GM12864 (cell line): ENCODE measurements at regions not wholly inside any gene's neighbourhood (a gene's known extent, or its start where the extent isn't known, plus 50 kb on each side); places are given as distances from the start of the nearest gene placed in this dataset.

Experiments
- DNase-seq: peaks from one replicate; pipeline ENCODE4 v3.0.0-alpha.2; 2011; ENCODE audit warnings: low read depth
- H3K4me3 ChIP-seq: 2 replicates; pipeline ENCODE4 v1.5.1; 2011; ENCODE audit warnings: mild to moderate bottlenecking, low read depth, low read length, control low read depth
- TF ChIP-seq, protein P1 (sequence below): IDR thresholded peaks from 2 replicates; pipeline ENCODE4 v1.5.1; 2011; ENCODE audit warnings: low read depth, mild to moderate bottlenecking, moderate library complexity, low read length, control low read depth, inconsistent platforms; ENCODE audit errors: missing control alignments

DNA sequence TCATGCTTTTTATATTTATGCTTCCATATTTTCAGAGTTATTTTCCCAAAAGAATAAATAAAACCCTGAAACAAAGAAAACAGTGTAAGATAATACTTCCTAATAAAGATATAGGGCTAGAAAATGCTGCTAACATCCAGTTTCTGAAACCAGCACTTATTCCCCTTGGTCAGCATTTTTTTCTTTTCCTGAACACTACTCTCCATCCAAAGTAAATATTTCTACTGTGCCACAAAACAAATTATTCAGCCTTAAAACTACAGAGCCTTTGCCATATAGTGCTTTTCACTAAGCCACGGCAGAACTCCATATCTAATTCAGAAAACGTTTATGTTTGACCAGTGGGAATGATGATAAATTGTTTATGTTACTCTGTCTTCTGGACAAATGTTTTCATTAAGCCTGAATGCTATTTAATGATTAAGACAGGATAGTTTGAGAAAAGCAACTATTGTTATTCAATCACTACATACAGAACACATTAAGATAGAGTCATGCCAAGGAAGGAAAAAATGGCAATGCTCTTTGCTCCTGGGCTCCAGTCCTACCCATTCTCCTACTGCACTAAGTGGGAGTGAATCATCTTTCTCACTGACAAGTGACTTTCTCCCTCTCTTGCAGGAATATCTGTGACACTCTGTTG lies 723.9 kb downstream of the FAT4 start:
- TF ChIP-seq, protein P1, sequence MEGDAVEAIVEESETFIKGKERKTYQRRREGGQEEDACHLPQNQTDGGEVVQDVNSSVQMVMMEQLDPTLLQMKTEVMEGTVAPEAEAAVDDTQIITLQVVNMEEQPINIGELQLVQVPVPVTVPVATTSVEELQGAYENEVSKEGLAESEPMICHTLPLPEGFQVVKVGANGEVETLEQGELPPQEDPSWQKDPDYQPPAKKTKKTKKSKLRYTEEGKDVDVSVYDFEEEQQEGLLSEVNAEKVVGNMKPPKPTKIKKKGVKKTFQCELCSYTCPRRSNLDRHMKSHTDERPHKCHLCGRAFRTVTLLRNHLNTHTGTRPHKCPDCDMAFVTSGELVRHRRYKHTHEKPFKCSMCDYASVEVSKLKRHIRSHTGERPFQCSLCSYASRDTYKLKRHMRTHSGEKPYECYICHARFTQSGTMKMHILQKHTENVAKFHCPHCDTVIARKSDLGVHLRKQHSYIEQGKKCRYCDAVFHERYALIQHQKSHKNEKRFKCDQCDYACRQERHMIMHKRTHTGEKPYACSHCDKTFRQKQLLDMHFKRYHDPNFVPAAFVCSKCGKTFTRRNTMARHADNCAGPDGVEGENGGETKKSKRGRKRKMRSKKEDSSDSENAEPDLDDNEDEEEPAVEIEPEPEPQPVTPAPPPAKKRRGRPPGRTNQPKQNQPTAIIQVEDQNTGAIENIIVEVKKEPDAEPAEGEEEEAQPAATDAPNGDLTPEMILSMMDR = no peak
- no peak overlapping the region for H3K4me3 ChIP-seq

DNA sequence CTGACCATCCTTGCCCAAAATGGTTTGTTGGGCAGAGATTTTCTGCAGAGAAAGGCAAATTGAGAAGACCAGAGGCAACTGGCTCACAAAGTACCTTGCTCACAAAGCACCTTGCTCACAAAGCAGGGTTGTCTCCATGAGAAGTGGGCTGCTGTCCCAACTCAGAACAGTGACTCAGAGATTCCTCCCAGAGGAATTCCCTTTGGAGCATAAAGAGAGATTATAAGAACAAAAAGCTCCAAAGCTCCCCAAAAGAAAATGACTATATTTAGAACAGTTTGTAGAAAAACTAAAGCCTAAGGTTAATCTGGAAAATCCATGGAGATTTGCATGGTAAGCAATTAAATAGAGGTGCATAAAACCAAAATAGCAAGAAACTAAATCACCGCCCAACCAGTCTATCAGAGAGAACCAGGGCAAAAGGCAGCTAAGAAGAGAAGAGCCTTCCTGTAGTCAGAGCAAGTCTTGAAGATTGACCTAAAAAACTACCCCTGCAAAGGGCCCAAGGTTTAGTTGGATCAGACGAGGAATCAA lies 731.4 kb downstream of the FAT4 start:
- DNase-seq = no peak
- H3K4me3 ChIP-seq = no peak overlapping the region
- TF ChIP-seq, protein P1 = no peak

More for the DNA sequence above, 723.9 kb downstream of the FAT4 start:
- DNase-seq = no peak

DNA sequence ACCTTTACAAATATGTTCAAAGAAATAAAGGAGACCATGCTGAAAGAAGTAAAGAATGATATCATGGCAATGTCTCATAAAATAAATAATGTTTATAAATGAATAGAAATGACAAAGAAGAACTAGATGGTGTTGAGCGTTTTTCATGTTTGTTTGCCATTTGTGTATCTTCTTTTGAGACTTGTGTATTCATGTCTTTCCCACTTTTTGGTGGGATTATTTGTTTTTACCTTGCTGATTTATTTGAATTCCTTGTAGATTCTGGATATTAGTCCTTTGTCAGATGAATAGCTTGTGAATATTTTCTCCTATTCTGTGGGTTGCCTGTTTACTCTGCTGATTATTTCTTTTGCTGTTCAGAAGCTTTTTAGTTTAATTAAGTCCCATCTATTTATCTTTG lies 732.4 kb downstream of the FAT4 start:
- H3K4me3 ChIP-seq = no peak overlapping the region
- DNase-seq = no peak
- TF ChIP-seq, protein P1 = no peak

DNA sequence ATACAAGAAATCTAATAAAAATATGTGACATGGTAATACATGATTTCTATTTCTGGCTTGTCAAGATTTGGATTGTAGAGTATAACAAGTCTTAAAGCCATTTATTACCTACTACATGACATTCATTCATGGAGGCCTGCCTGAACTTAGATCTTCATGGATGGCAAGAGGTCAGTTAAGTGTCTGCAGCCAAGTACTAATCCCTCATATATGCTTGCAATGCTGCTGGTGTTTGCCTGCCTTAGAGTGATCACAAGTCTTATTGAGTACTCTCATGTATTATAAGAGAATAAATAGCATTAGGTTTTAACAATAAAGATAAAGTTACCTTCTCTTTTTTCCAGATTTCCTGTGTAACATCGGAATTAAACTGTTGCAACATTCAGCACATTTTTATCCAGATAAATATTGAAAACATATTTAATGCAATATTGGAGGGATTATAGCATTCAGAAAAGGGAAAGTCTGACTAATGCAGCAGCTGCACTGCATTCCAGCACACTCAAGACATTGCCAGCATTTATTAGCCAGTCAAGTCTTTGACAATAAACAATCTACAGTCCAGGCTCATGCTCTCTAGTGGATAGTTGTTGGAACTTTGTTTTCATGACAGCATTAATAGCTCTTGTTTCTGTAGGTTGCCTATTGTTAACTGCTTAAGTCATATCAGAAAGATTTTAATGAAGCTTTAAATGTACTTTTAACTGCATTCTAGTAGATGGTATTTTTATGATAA lies 737.1 kb downstream of the FAT4 start:
- DNase-seq = no peak
- H3K4me3 ChIP-seq = no peak overlapping the region
- TF ChIP-seq, protein P1 = no peak

DNA sequence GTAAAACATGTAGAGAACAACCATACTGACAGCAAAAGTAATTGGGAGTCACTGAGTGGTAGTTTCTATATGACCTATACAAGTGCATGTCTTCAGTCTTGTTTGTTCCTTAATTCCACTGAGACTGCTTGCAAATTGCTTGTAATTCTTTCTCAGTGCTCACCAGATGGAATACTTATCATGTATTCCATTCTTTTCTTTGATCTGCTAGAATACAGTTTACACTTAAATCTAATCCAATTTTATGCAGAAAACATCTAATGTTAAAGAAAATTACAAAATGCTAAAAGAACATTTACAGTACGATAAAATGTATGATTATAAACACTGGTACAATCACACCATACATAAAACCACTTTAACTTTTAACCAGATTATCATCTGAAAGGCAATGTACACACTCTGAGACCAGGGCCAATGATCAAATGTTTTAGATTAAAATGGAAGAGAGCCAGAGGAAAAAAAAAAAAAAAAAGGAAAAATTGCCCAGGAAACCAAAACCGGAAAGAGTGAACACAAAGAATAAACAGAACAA lies 741.4 kb downstream of the FAT4 start:
- no peak overlapping the region for H3K4me3 ChIP-seq
- no peak for DNase-seq
- TF ChIP-seq, protein P1 = no peak

DNA sequence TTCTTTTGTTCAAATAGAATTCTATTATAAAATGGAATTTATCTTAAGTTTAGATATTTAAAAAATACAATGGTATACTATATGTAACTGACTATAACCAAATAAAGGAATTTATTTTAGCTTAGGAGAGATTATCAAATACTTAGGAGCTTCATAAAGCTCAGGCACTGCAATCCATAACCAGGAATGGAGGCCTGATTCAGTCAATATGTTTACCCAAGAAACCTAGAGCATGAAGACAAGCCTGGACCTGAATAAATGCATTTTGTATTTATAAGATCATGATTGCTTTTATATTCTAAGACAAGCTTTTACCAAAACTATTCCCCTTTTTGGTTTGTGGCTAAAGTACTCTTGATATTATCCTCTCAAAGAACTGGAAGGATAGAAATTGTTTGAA lies 742.6 kb downstream of the FAT4 start:
- no peak overlapping the region for H3K4me3 ChIP-seq
- TF ChIP-seq, protein P1 = no peak

More for the DNA sequence above, 742.6 kb downstream of the FAT4 start:
- no peak for DNase-seq
